ENCODE measurements at regions not wholly inside any gene's neighbourhood (a gene's known extent, or its start where the extent isn't known, plus 50 kb on each side); places are given as distances from the start of the nearest gene placed in this dataset.

DNA sequence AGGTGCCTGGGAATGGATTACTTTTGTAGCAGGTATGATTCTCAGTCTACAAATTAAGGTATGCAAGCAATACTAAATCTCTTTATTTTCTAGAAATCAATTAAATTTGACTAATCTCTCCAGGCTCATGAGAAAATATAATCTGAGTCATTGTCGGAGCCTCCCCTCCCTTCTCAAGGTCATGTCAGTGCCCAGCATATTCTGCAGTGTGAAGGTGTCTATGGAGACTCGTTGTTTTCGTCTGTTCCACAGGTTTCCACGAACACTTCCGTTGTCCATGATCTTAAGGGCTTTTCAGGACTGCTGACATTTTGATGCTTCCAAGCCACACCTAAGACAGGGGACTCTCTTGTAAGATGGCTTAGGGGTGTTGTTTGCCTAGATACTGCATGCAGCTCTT lies 56.6 kb upstream of the SCOC start:
- no peak for DNase-seq

DNA sequence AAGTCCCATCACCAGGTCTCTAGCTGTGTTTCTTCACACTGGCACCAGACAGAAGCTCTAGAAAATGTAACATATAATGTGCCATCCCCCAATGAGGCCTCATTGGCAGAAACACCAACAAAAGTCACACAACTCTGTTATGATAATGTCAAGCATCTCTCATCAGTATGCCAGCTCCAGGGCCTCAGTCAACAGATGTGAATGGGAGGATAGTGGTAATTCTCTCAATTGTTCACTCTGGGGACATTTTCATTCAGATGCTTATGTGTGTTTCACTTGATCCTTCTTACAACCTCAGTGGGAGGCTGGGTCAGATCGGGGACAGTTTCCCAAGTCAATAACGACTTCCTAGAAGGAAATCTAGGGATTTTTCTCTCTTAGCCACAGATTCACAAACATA lies 57.5 kb upstream of the SCOC start:
- no peak for DNase-seq

DNA sequence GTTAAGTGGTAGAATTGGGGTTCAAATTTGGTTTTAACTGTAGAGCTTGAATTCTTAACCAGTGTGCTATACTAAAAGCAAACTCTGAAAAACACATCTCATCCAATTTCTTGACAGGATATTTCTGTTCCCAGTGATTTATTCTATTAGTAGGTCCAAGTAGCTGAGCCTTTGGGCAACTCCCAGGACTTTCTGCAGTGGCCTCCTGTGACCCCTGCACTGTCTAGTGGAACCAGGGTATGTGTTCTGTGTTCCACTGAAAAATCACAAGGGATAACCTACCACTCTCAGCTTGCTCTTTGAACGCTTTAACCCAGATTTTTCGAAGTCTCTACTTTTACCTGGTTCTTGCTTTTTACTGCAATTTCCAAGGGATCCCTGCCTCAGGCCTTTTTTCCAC lies 58.0 kb upstream of the SCOC start:
- DNase-seq, result no peak

DNA sequence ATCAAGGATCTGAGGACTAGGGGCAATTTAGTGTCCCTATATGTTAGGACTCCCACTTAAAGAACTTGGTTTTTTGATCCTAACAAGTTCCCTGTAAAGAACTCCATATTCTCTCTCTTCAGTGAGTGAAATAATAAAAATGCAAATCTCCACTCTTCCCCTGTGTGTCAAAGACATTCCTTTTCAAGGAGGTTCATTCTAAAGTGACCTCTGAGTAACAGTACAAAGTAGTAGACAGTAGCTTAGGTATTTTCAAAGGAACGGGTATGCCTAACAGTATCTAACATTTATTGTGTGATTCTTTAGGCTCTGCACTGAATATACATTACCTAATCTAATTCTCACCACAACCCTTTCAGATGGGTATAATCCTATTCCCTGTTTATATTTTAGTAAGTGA lies 58.4 kb upstream of the SCOC start:
- no peak for DNase-seq

DNA sequence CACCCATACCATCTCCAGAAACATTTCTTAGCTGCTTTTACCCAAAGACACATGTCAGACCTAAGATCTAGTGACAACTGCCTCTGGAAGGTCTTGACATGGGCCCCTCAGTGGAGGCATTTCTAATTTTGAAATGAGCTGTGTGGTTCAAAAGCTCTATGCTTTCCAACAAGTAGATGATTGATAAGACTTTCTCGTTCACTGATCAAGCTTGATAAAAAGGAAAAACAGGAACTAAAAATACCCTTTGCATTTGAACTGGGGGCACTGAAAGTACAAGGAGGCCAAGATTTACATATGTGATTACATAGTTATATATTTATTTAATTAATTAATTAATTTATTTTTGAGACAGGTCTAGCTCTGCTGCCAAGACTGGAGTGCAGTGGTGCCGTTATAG lies 61.3 kb upstream of the SCOC start:
- DNase-seq, result no peak

DNA sequence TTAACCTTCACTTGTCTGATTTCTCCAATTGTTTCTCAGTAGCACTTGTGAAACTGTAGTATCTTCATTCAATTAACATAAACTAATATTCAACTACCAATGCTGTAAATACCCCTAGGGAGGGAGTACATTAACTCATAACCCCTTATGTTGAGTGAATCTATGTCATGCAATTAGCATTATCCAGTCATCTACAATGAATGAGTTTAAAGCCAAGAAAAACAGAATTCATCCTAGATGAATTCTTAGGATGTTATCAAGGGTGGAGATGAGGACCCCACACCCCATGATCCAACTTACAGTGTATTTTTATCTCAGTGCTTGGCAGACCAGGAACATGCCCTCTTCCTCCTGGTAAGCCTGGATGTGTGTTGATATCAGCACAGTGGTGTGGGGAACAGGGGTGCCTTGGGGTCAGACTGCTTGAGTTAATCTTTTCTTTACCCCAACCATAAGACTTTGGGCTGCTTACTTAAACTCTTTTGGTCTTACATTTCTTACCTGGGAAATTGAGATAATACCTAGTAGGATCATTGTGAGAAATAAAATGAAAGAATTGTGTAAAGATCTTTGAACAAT lies 62.1 kb upstream of the SCOC start:
- DNase-seq, result no peak

DNA sequence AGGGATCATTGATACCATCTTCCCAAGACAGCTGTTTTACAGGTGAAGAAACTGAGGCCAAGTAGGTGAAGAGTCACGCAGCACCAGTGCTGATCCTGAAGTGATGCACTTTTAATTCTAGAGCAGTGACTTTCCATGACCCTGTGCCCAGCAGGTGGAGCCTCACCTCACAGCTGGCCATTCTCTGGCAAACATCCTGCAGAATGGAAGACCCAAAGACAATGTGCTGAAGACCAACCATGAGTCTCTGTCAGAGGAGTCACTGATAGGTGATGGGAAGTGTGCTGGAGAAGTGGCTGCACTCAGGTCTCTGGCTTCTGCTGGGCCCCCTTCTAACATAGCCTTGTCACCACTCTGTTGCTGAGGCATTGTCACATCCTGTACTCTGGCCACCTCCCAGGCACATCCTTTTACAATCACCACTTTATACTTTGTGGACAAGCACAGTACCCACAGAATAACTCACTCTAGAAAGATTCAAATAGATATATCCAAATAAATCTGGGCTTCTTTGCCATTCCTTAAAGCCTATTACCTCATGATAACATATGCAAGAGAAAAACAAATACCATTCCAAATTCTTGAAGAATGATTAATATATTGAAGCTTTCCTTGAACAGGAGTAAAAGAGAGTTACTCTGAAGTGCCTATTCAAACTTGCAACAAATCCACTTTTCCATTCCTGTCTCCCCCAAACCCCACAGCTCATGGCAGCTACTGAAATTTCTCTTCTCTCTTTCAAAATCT lies 64.1 kb upstream of the SCOC start:
- no peak for DNase-seq

DNA sequence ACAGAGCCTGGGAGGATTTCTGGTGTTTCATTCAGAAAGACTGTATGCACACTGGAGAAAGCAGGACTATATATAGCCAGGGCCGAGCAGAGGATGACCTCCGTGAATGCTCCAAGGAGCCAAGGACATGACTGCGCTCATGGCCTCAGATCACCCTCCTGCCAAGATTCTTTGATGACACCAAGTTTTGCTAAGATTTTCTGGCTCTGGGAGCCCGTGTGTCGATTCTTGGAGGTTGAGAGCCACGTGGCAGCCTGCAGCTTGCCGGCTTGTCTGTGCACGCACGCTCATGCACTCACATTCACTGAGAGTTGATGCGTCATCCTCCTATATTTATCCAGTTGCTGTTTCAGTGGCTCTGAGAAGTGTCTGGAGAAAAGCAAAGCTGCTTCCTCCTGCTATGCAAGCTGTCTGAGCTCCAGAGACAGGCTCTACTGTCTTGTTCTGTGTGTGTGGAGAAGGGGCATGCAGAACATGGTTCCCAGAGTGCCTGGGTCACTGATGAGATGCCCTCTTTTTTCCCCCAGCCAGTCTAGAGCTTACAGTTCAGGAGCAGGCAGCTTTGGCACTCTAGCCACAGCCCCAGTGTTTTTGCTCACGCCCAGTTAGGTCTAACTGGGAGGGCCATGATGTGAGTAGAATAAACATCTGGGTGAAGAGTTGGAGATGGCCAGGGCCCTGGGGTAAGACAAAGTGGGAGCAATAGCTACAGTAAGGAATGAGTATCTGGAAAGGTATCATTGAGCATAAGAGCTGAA lies 64.9 kb upstream of the SCOC start:
- no peak for DNase-seq

DNA sequence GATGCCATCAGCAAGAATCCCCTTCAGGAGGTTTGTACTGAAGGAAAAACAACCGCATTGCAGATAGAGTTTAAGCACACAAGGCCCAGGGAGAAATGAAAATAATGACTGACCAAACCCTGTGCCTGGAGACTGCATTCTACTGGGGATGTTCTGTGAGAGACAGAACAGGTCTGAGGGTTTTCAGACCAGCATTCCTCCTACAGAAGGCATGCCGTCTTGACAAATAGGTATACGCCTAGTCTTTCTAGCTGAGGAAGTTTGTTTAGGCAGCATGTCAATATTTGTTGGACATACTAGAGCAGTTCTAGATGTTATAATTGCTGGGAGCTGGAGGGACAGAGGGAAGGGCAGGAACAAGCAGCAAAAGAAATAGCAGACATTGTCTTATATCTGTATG lies 68.4 kb upstream of the SCOC start:
- DNase-seq, result no peak

DNA sequence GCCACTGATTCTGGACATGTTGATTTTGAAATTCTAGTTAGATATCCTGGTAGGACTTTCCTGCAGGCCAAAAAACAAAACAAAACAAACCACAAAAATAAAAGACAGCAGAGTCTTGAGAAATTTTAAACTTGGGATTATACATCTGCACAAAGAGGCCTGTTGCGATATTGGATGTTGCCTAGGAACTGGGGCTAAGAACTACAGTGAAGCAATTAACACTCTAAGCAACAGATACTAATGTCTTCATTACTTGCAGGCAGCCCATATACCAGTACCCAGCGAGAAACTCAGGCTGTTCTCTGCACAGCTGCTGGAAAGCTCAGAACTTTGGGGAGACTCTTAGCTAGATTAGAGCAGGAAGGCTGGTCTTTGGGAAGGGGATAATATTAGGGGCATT lies 69.1 kb upstream of the SCOC start:
- DNase-seq, result no peak

DNA sequence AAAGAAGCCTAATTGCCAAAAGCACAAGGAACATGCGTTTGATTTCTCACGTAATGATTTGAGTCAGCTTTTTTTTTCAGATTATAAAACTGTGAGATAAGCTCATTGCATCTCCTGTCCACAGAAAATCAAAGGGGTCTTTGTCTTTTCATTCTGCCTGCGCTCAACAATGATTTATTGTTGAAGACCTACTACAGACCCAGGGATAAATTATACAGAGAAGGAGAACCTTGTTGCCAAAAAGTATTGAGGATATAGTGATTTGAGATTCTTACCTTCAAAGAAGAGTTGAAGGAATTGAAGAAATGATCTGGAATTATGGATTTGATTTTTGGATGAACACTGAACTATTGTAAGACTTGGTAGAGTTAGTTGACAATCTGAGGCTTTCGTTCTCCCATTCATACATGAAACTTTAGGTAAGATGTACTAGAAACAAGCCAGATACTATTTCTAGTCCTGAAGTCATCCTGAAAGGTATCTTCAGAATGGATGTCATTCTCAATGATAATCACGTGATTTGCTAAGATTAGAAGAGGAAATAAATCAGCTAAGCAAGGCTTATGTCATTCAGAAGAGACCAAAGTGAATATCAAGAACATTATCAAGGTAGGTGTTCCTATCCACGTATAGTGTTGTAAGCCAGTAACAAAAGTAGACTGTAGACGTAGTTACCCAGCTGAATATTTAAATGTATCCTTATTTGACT lies 71.1 kb upstream of the SCOC start:
- DNase-seq, result no peak

DNA sequence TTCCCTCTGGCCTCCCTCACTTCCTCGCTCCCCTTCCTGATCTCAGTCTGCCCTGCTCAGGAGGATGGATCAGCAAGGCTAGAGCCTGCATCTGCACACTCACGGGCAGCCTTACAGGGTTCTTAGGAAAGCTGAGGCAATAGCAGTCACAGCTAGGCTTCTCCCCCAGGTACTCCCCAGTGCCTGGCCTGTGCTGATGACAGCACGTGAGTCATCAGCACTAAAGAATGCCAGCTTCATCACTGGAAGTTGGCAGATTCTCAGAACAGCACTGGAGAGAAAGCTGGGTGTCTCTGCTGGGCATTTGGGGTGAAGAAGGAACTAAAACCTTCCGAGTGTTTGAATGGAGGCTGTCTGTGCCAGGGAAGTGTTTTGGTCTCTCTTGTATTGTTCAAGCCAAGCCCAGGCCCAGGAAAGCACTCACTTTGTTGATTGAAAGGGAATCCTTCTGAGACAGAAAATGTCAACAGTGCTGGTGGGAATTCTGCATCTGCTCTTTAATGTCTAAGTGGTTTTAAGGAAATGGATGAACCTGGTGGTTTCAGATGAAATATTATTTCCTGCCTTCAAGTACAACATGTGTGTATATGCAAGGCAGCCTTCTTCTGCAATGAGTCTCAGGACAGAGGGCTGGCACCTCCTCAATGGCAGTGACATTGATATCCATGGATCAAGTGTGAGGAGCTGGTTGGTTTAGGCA lies 73.0 kb upstream of the SCOC start:
- no peak for DNase-seq

DNA sequence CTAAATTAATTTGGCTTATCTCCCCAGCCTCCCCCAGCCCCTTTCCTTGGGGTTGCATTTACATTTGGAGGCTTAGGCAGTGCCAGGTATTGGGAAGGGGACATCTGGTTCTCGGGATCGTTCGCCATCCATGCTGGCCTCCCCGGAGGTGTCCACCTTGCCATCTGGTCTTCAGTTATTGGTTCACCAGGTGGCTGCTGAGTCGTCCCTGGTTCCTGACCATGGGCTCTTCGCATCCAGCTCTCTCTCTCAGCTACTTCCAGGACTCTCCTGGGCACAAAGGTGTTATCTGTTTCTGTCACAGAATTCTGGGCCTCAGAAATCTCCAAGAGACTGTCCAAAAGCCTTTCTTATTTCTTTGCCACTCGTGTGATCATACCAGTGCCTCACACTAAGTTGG lies 75.4 kb upstream of the SCOC start:
- no peak for DNase-seq

DNA sequence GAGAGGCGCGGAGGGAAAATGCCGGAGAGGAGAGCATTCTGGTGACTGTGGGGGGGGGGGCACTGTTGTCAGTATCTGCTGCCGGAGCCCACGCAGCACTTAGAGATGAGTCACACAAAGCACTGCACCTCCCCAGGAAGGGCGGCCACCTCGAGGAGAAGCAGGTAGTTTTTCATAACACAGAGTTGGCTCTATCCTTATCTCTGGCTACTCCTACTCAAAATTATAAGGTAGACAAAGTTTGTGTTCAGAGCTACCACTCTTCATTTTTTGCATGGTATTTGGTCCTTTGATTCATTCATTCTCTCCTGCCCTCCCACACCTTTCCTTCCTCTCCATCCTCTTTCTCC lies 76.2 kb upstream of the SCOC start:
- DNase-seq, result no peak

DNA sequence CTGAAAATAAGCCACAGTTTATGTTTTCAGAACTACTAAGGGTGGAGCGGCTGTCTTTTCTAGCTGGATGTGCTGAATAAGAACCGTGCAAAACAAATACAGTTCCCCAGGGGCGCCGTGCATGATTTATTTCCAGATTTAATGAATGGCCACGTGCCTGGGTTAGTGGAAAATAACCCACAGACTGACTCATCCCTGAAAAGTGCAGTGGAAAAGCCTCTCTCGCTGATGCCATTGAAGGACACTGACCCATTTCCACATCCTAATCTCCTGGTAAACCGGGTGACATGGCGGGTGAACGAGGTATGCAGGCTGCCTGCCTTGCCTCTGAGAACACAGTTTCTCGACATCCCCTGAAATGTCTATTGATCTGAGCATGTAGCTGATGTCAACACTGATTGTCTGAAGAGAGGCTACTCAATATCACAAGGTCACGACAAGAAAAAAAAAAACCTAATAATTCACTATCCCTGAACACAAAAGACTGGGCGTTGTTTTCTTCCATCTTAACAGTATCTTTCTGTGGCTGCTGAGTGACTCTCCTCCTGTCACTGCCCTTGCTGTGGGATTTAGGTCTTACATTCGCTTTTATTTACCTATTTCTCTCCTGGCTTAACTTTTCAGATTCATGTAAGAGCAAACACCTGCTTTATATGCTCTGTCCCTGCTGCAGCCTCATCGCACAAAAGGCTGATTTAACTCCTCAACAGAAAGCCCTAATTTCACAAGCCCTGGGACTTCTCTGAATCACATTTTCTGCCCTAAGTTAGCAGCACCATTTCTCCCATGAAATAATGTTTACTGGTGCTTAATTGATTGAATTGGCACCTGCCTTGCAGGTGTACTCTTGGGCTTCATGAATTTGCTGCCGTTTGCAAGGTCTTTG lies 76.9 kb upstream of the SCOC start:
- DNase-seq, result no peak

DNA sequence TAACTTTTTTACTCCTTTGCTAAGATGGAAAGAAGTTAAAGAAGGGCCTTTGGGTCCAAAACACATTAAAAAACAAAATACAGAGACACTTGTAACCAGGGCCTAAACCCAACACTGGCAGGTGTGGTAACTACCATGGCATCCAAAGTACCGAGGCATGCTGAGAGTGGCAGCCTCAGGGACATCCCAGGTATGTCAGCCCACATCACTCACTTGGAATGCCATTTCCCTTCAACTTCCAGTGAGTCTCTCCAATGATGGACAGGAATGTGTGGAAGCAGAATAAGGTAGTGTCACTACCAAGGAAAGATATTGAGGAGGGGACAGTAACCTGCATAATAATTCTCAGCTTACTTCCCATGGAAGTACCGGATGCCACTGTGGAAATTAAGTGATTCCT lies 79.5 kb upstream of the SCOC start:
- no peak for DNase-seq

DNA sequence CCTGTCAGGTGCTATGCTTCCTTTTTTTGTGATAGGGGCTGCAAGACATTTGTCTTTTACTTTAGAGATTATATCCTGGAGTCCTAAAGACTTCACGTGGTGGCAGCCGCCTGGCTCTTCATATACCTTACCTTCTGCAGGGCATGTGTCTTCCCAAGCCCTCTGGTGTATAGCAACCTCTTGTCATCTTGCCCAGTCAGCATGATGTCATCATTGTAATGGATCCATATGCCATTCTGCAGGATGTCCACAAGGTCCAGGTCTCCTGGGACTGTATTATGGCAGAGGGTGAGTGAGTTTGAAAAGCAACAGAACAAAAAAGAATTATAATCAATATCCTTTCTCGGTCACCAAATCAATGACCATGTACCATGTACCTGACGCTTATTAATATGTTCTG lies 82.2 kb upstream of the SCOC start:
- DNase-seq, result no peak

DNA sequence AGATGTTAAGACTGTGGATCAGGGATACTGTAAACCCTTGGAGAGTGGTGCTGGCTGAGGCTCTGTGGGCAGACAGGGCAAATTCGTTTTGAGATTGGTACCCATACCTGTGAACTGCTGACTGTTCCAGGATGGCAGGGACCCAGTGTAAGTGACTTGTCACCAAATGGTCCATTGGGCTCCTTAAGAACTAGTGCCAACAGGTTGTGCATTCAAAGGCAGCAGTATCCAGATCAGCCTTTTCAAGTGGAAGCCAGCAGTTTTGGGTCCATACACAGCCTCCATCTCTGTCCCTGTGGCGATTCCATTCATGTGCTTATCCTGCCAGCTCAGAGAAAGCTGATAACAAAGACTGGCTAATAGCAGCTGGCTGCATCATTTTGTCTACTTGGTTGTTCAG lies 84.0 kb upstream of the SCOC start:
- DNase-seq, result no peak

DNA sequence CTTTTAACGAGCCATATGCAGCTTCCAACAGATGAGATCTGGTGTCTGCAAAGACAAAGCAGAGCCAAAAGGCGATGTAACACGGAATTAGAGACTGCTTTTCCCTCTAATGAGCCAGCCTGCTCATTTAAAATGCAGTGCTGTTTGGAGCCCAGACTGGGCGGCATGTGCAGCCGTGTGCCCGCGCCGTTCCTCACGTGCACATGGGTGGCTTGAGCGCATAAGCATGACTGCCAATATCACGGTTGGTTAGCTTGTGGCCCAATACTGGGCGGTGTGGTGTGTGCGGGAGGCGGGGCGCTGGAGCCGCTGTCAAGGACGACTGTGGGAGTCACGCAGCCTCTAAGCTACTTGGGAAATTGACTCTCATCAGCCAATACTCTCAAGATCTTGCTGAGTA lies 87.0 kb upstream of the SCOC start:
- no peak for DNase-seq

DNA sequence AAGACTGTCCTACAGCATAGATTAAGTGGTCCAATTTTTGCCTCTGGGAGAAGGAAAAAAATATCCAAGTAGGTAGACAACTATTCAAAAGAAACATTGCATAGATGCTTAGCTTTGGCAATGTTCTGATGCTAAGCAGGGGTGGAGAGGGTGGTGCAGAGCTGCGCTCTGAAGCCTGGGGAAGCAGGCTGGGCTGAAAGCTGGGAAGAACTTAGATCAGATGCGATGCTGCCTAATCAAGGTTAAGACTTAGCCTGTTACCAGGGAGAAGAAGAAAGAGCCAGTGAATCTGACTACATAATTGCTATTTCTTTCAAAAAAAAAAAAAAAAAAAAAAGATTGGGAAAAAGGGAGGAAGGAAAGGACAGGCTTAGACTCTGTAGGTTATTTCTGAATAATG lies 89.0 kb upstream of the SCOC start:
- no peak for DNase-seq

DNA sequence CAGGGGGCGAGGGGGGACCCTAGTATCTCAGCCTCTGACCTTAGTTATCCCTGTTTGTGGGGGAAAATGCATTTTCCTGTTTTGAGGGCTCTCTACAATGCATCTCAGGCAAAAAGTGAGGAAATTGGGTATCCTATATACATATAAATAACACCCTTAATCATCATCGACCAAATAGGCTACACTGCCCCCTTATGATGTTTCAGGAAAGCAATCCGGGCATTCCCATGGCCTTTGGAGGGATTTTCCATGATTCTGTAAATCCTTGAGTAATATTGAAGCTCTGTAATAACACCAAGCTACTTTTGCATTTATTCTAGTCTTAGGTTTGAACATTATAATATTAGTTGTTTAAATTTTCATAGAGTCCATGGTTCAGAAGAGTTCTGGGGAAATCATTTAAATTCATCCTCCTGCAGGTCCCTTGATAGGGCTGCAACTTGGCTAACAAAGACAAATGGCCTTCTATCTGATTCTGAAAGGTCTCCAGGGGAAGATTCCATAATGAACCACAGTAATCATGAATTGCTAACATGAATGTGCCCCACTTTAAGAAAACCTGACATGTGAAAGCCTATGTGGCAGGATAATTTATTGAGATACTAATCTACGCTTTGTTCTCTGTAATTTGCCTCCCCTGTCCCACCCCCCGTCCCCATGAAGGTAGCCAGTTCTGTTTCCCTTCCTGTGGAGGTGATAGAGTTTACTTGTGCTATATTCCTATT lies 91.5 kb upstream of the SCOC start:
- DNase-seq, result no peak

DNA sequence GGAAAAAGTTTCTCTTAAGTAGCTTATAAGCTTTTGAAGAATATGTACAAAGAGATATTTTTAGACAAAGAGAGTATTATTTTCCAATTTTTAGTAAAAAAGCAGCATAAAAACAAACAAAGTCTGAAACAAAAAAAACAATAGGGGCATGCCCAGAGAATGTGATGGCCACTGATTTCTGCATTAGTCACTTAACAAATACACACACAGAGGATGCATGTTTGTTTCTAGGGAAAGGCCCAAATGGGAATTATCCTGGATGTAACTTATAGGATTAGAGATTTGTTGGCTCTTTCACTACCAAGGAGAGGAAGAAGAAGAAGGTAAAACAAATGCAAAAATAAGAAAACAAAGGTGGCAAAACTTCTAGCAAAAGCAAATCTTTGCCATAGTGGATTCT lies 95.9 kb upstream of the SCOC start:
- no peak for DNase-seq

All from activated effector memory CD4-positive, alpha-beta T cell treated with Interleukin-2 at 50 U/mL for 16 hours (primary cell).